Right atrium auricular region (tissue), 2 donors: ENCODE measurements at regions not wholly inside any gene's neighbourhood (a gene's known extent, or its start where the extent isn't known, plus 50 kb on each side); places are given as distances from the start of the nearest gene placed in this dataset.
"Not testable (repeated sequence)": the region's sequence is repeated elsewhere in the genome, so short reads cannot be mapped to it uniquely, and the experiment has no call there.

Source experiments
- DNase-seq: peaks from one replicate; pipeline ENCODE4 v3.0.0-alpha.2; 2019; ENCODE audit warnings: low spot score
- H3K27ac ChIP-seq, 2 donors: fragments of 200-600 bp; sonication (generic); 1 replicate in 1 of 2; 2 replicates in 1 of 2; pipeline ENCODE4 v1.5.1; 2016 to 2019
- H3K27me3 ChIP-seq, 2 donors: fragments of 200-600 bp; sonication (generic); one replicate each; pipeline versions ENCODE4 v1.5.1 to v1.6.0; 2017 to 2019
- H3K36me3 ChIP-seq: fragments of 200-600 bp; sonication (generic); one replicate; pipeline ENCODE4 v1.5.1; 2016
- H3K4me1 ChIP-seq, 2 donors: fragments of 200-600 bp; sonication (generic); one replicate each; pipeline versions ENCODE4 v1.5.1 to v1.6.0; 2017 to 2019
- H3K4me3 ChIP-seq, 2 donors: fragments of 200-600 bp; sonication (generic); 1 replicate in 1 of 2; 2 replicates in 1 of 2; pipeline ENCODE4 v1.5.1; 2017 to 2019; ENCODE audit warnings: mild to moderate bottlenecking in 1 of 2, moderate library complexity in 1 of 2
- H3K9me3 ChIP-seq, 2 donors: fragments of 200-600 bp; sonication (generic); one replicate each; pipeline ENCODE4 v1.5.1; 2019
- CTCF ChIP-seq, 2 donors: fragments of 200-600 bp; sonication (generic); IDR thresholded peaks; one replicate each; pipeline ENCODE4 v1.5.1; 2019; ENCODE audit warnings: antibody characterized with exemption in 2 of 2

- Histone ChIP-seq H3K4me1 (no peaks in the 10 kb centered on the region), H3K9me3 (no peaks in the 10 kb centered on the region), H3K27ac (no peak overlapping the region), H3K36me3 (no peaks in the 10 kb centered on the region), H3K27me3 (no peaks in the 10 kb centered on the region), H3K4me3 (no peak overlapping the region)
- no peak for DNase-seq
- no peak for TF ChIP-seq CTCF (IDR thresholded peaks at IDR 0.05)
Measured at GRCh38 chrX:109920868-109921267, 82.0 kb upstream of the TMEM164 start.

- no peak for DNase-seq
- H3K27me3 ChIP-seq, result no peaks in the 10 kb centered on the region
- no peak overlapping the region for H3K4me3 ChIP-seq
- H3K9me3 ChIP-seq, result no peaks in the 10 kb centered on the region
- H3K4me1 ChIP-seq, result no peaks in the 10 kb centered on the region
- no peaks in the 10 kb centered on the region for H3K36me3 ChIP-seq
- H3K27ac ChIP-seq, result no peak overlapping the region
- TF ChIP-seq CTCF (IDR thresholded peaks at IDR 0.05), result no peak
Measured at GRCh38 chrX:109922190-109922589, 80.7 kb upstream of the TMEM164 start.

DNA sequence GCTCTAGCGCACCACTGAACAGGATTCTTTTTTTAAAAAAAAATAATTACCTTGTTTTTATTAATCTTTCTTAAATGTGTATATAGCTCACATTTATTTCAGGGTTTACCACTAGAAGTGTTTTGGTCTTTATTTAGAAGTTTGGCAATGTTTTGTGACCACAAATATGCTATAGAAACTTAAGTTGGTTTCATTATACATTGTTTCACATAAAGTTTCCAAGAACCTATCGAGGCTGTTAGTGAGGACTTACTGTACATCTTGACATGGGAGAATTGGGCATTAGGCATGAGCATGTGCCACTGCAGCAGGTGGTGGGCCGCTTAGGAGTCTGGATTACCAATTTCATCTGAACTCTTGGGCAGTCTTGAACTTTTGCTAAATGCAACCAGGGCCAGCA lies 77.9 kb upstream of the TMEM164 start:
- not testable (repeated sequence) for H3K4me3 ChIP-seq, H3K9me3 ChIP-seq, DNase-seq, H3K36me3 ChIP-seq, H3K27ac ChIP-seq, H3K4me1 ChIP-seq, H3K27me3 ChIP-seq

DNA sequence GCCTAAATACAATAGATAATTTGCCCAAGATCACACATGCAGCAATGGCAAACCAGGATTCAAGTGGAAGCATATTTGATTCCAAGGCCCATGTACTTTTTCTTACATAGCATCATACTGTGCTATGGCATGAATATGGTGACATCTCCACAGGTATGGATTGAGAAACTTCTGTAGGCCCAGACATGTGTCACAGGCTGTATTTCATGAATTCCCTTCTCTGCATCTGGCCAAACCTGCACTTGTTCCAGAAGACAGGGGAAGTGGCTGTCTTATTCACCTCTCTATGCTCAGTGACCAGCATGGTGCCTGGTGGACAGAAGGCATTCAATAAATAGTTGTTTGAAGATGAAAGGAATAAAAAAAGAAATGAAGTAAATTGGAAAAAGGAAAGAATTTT lies 77.3 kb upstream of the TMEM164 start:
- Histone ChIP-seq H3K4me1 (no peaks in the 10 kb centered on the region), H3K36me3 (no peaks in the 10 kb centered on the region), H3K4me3 (no peak overlapping the region), H3K27ac (peak overlapping the region in 1 of 2 donors; percentile 82), H3K9me3 (no peaks in the 10 kb centered on the region), H3K27me3 (no peaks in the 10 kb centered on the region)
- no peak for TF ChIP-seq CTCF (IDR thresholded peaks at IDR 0.05)
- DNase-seq, result no peak

DNA sequence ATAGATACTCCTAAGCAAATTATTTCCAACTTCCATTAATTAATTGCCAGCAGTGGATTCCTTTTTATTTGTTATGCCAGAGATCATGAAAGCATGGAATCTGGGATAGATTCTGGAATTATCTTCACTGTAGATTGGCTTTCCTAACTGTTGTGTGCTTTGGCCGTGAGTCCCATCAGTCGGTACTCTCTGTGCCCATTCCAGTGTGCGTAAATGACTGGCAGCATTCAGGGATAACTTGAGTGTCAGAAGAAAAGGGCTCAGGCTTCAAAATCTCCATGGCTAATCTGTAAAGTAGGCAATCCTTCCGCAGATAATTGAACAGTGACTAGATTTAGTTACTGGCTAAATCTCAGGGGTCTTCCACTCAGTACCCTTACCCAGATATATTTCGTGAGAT lies 76.8 kb upstream of the TMEM164 start:
- no peak for TF ChIP-seq CTCF (IDR thresholded peaks at IDR 0.05)
- H3K4me3 ChIP-seq, result no peak overlapping the region
- peak overlapping the region; percentile 63 to 82 for H3K27ac ChIP-seq
- no peaks in the 10 kb centered on the region for H3K36me3 ChIP-seq
- no peaks in the 10 kb centered on the region for H3K27me3 ChIP-seq
- no peak for DNase-seq
- no peaks in the 10 kb centered on the region for H3K9me3 ChIP-seq
- no peaks in the 10 kb centered on the region for H3K4me1 ChIP-seq

GRCh38 chrX:109926743-109927662 lies 75.9 kb upstream of the TMEM164 start:
- Histone ChIP-seq H3K4me1 (no peaks in the 10 kb centered on the region), H3K9me3 (no peaks in the 10 kb centered on the region), H3K36me3 (no peaks in the 10 kb centered on the region), H3K27me3 (no peaks in the 10 kb centered on the region), H3K27ac (peak overlapping the region; percentile 63 to 82), H3K4me3 (no peak overlapping the region)
- no peak for TF ChIP-seq CTCF (IDR thresholded peaks at IDR 0.05)
- no peak for DNase-seq
